SW 1271 (cell line): ENCODE measurements at regions not wholly inside any gene's neighbourhood (a gene's known extent, or its start where the extent isn't known, plus 50 kb on each side); places are given as distances from the start of the nearest gene placed in this dataset.

ENCODE experiments used
- DNase-seq, 2 experiments: peaks; one replicate each; lab custom pipeline; 2025; lab: John Stamatoyannopoulos, UW

- no peak for DNase-seq
These were observed 127.1 kb upstream of the UMPS start for GRCh38 chr3:124602980-124603627.

- no peak for DNase-seq
These were observed 124.3 kb upstream of the UMPS start for GRCh38 chr3:124605781-124606579.

GRCh38 chr3:124607163-124607562, 123.1 kb upstream of the UMPS start:
- no peak for DNase-seq

- no peak for DNase-seq
These were observed 120.8 kb upstream of the UMPS start for GRCh38 chr3:124609402-124609801.

GRCh38 chr3:124610130-124610529, 120.1 kb upstream of the UMPS start:
- DNase-seq = no peak

- no peak for DNase-seq
These were observed 118.7 kb upstream of the UMPS start for GRCh38 chr3:124611520-124611919.

GRCh38 chr3:124615896-124616543, 114.2 kb upstream of the UMPS start:
- DNase-seq = no peak

GRCh38 chr3:124617177-124617576, 113.1 kb upstream of the UMPS start:
- no peak for DNase-seq

GRCh38 chr3:124619887-124620599, 110.2 kb upstream of the UMPS start:
- DNase-seq = no peak

GRCh38 chr3:124620600-124621063, 109.6 kb upstream of the UMPS start:
- peak in 1 of 2 experiments; percentile 7 for DNase-seq

GRCh38 chr3:124621498-124621897, 108.8 kb upstream of the UMPS start:
- DNase-seq = no peak

GRCh38 chr3:124625074-124625473, 105.2 kb upstream of the UMPS start:
- no peak for DNase-seq

GRCh38 chr3:124627501-124627908, 102.7 kb upstream of the UMPS start:
- DNase-seq = no peak

- DNase-seq = no peak
These were observed 101.4 kb upstream of the UMPS start for GRCh38 chr3:124628863-124629262.

- DNase-seq = no peak
These were observed 100.8 kb upstream of the UMPS start for GRCh38 chr3:124629497-124629896.

GRCh38 chr3:124630960-124631359, 99.3 kb upstream of the UMPS start:
- no peak for DNase-seq

- DNase-seq = no peak
These were observed 98.5 kb upstream of the UMPS start for GRCh38 chr3:124631727-124632126.

- no peak for DNase-seq
These were observed 97.6 kb upstream of the UMPS start for GRCh38 chr3:124632566-124633140.

GRCh38 chr3:124633524-124633923, 96.7 kb upstream of the UMPS start:
- no peak for DNase-seq

- no peak for DNase-seq
These were observed 95.8 kb upstream of the UMPS start for GRCh38 chr3:124634210-124635168.

- no peak for DNase-seq
These were observed 95.1 kb upstream of the UMPS start for GRCh38 chr3:124635169-124635539.
